ENCODE measurements at regions not wholly inside any gene's neighbourhood (a gene's known extent, or its start where the extent isn't known, plus 50 kb on each side); places are given as distances from the start of the nearest gene placed in this dataset.

DNA sequence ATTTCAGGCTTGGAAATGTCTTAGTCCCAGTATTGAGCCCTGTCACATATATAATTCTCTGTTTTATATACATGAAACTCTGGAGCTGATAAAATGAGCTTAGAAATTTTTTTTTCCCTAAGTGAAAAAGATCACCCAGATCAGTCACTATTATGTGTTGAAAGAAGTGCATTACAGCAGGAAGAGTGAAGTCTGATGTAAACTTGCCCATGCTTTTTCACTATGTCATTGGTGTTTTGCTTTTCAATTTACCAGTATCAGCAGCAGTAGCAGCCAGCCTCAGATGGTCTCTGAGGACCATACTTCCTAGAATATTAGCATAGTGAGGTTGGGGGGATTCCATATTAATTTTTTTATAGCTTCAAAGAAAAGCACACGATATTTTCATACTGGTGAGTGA, 255.6 kb upstream of the KCNH8 start:
- TF ChIP-seq CTCF (IDR thresholded peaks at IDR 0.05): no peak
- Histone ChIP-seq H2AFZ (ENCODE audit: insufficient read depth, low read depth, low read length, poor library complexity, severe bottlenecking) (no peak overlapping the region), H4K20me1 (ENCODE audit: insufficient read depth, low read length) (no peaks in the 10 kb centered on the region), H3K9ac (ENCODE audit: insufficient read depth, low read length, poor library complexity, severe bottlenecking) (no peak overlapping the region), H3K4me1 (ENCODE audit: control insufficient read depth in 1 of 2, insufficient read depth in 2 of 2, low read length in 2 of 2) (no peaks in the 10 kb centered on the region), H3K4me3 (replicated peaks in 1 of 3; ENCODE audit: low read depth in 2 of 3, low read length in 3 of 3) (no peak overlapping the region), H3K79me2 (ENCODE audit: insufficient read depth, low read length) (no peaks in the 10 kb centered on the region), H3K27ac (ENCODE audit: low read depth in 1 of 2, low read length in 2 of 2) (no peak overlapping the region), H3K27me3 (ENCODE audit: control insufficient read depth in 2 of 2, insufficient read depth in 2 of 2, low read length in 2 of 2) (no peaks in the 10 kb centered on the region), H3K4me2 (replicated peaks; ENCODE audit: extremely low read depth, low read length, poor library complexity, severe bottlenecking) (no peak overlapping the region), H3K36me3 (replicated peaks in 1 of 2; ENCODE audit: control insufficient read depth in 1 of 2, insufficient read depth in 2 of 2, low read length in 2 of 2) (no peaks in the 10 kb centered on the region), H3K9me3 (replicated peaks in 1 of 2; ENCODE audit: control insufficient read depth in 1 of 2, insufficient read depth in 1 of 2, low read length in 2 of 2) (no peaks in the 10 kb centered on the region)
- intact Hi-C loops (cut with micrococcal nuclease): no loop called here
- Mint-ChIP-seq H3K4me3 (no peak overlapping the region), H3K4me1 (no peaks in the 10 kb centered on the region), H3K27me3 (ENCODE audit: low read depth in 3 of 3) (peaks cover 0 to 1% (median 0%) of the 10 kb centered on the region in 3 donors), H3K36me3 (no peaks in the 10 kb centered on the region), H3K9me3 (peaks cover 0 to 3% (median 0%) of the 10 kb centered on the region in 7 donors), H3K27ac (no peak overlapping the region)
- no CpG with 5 or more reads among the region's 1 CpG for WGBS (ENCODE audit: insufficient coverage)
- DNase-seq: no peak

DNA sequence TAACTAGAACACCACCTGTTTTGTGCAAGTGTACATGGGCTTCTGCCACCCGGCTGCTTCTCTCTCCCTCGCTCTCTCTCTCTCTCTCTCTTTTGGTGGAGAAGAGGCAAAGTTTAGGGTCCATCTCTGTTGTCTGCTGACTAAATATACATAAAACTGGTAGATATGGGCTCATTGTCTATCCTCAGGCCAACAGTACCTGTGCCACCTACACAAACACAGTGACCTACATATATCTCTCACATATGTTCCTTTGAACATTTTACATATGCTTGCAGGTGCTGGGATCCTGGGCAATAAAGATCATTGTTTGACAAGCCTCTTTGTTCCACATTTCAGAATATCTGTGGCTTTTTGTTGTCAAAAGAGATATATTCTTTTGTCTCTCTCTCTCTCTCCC, 256.3 kb upstream of the KCNH8 start:
- no peaks in the 10 kb centered on the region for H3K79me2 ChIP-seq (ENCODE audit: insufficient read depth, low read length)
- intact Hi-C loops (cut with micrococcal nuclease): no loop called here
- no peaks in the 10 kb centered on the region for H4K20me1 ChIP-seq (ENCODE audit: insufficient read depth, low read length)
- Mint-ChIP-seq H3K27ac (peak overlapping the region in 1 of 7 donors; percentile 26), H3K4me3 (no peak overlapping the region), H3K9me3 (peaks cover 0 to 3% (median 0%) of the 10 kb centered on the region in 7 donors), H3K36me3 (no peaks in the 10 kb centered on the region), H3K4me1 (no peaks in the 10 kb centered on the region), H3K27me3 (ENCODE audit: low read depth in 3 of 3) (peaks cover 0 to 1% (median 0%) of the 10 kb centered on the region in 3 donors)
- no peak overlapping the region for H3K4me3 ChIP-seq (replicated peaks in 1 of 3; ENCODE audit: low read depth in 2 of 3, low read length in 3 of 3)
- no peaks in the 10 kb centered on the region for H3K36me3 ChIP-seq (replicated peaks in 1 of 2; ENCODE audit: control insufficient read depth in 1 of 2, insufficient read depth in 2 of 2, low read length in 2 of 2)
- no peaks in the 10 kb centered on the region for H3K9me3 ChIP-seq (replicated peaks in 1 of 2; ENCODE audit: control insufficient read depth in 1 of 2, insufficient read depth in 1 of 2, low read length in 2 of 2)
- TF ChIP-seq CTCF (IDR thresholded peaks at IDR 0.05): no peak
- no peaks in the 10 kb centered on the region for H3K27me3 ChIP-seq (ENCODE audit: control insufficient read depth in 2 of 2, insufficient read depth in 2 of 2, low read length in 2 of 2)
- no peaks in the 10 kb centered on the region for H3K4me1 ChIP-seq (ENCODE audit: control insufficient read depth in 1 of 2, insufficient read depth in 2 of 2, low read length in 2 of 2)
- WGBS (ENCODE audit: insufficient coverage): no CpG with 5 or more reads among the region's 2 CpGs
- H3K27ac ChIP-seq (ENCODE audit: low read depth in 1 of 2, low read length in 2 of 2): no peak overlapping the region
- H2AFZ ChIP-seq (ENCODE audit: insufficient read depth, low read depth, low read length, poor library complexity, severe bottlenecking): no peak overlapping the region
- H3K4me2 ChIP-seq (replicated peaks; ENCODE audit: extremely low read depth, low read length, poor library complexity, severe bottlenecking): no peak overlapping the region
- H3K9ac ChIP-seq (ENCODE audit: insufficient read depth, low read length, poor library complexity, severe bottlenecking): no peak overlapping the region
- no peak for DNase-seq
